GM23248 (cell line): ENCODE measurements at regions not wholly inside any gene's neighbourhood (a gene's known extent, or its start where the extent isn't known, plus 50 kb on each side); places are given as distances from the start of the nearest gene placed in this dataset.

Source experiments
- DNase-seq: peaks from one replicate; pipeline ENCODE4 v3.0.0-alpha.2; 2015
- H2AFZ ChIP-seq: fragments of 200-600 bp; sonication (generic); 2 replicates; pipeline ENCODE4 v1.6.1; 2016; ENCODE audit warnings: antibody characterized with exemption
- H3F3A ChIP-seq: fragments of 200-600 bp; sonication (generic); 2 replicates; pipeline ENCODE4 v1.6.1; 2016; ENCODE audit warnings: mild to moderate bottlenecking, antibody characterized with exemption, mixed run types; ENCODE audit not compliant: insufficient read depth
- H3K27ac ChIP-seq: fragments of 200-600 bp; sonication (generic); 2 replicates; pipeline ENCODE4 v1.5.1; 2016; ENCODE audit warnings: mild to moderate bottlenecking
- H3K27me3 ChIP-seq: fragments of 200-600 bp; sonication (generic); replicated peaks from 2 replicates; pipeline ENCODE4 v1.6.1; 2016; ENCODE audit warnings: mild to moderate bottlenecking; ENCODE audit not compliant: insufficient read depth
- H3K36me3 ChIP-seq: fragments of 200-600 bp; sonication (generic); 2 replicates; pipeline ENCODE4 v1.6.1; 2016; ENCODE audit warnings: low read depth, mild to moderate bottlenecking
- H3K4me1 ChIP-seq: fragments of 200-600 bp; sonication (generic); 2 replicates; pipeline ENCODE4 v1.6.1; 2016; ENCODE audit warnings: mild to moderate bottlenecking; ENCODE audit not compliant: insufficient read depth
- H3K4me2 ChIP-seq: fragments of 200-600 bp; sonication (generic); one replicate; pipeline ENCODE4 v1.6.1; 2016; ENCODE audit warnings: mild to moderate bottlenecking; ENCODE audit not compliant: unreplicated experiment
- H3K4me3 ChIP-seq: fragments of 200-600 bp; sonication (generic); 2 replicates; pipeline ENCODE4 v1.5.1; 2016; ENCODE audit warnings: mild to moderate bottlenecking
- H3K79me2 ChIP-seq: fragments of 200-600 bp; sonication (generic); 2 replicates; pipeline ENCODE4 v1.6.1; 2016; ENCODE audit warnings: mild to moderate bottlenecking; ENCODE audit not compliant: insufficient read depth
- H3K9ac ChIP-seq: fragments of 200-600 bp; sonication (generic); 2 replicates; pipeline ENCODE4 v1.6.1; 2016; ENCODE audit warnings: mild to moderate bottlenecking
- H3K9me2 ChIP-seq: fragments of 200-600 bp; sonication (generic); 2 replicates; pipeline ENCODE4 v1.6.1; 2016; ENCODE audit warnings: mixed run types, mild to moderate bottlenecking, moderate library complexity; ENCODE audit not compliant: insufficient read depth
- H3K9me3 ChIP-seq: fragments of 200-600 bp; sonication (generic); one replicate; pipeline ENCODE4 v1.6.1; 2017; ENCODE audit warnings: low read depth
- H4K20me1 ChIP-seq: fragments of 200-600 bp; sonication (generic); 2 replicates; pipeline ENCODE4 v1.6.0; 2016; ENCODE audit not compliant: insufficient read depth
- EZH2 ChIP-seq: fragments of 200-600 bp; sonication (generic); IDR thresholded peaks from 2 replicates; pipeline ENCODE4 v1.6.1; 2018; ENCODE audit warnings: antibody characterized with exemption, mild to moderate bottlenecking; ENCODE audit not compliant: insufficient read depth, poor library complexity, severe bottlenecking
- EZH2phosphoT487 ChIP-seq: fragments of 200-600 bp; sonication (generic); IDR thresholded peaks from 2 replicates; pipeline ENCODE4 v1.6.1; 2018; ENCODE audit warnings: antibody characterized with exemption, moderate library complexity, mild to moderate bottlenecking, low read depth; ENCODE audit not compliant: insufficient read depth
- WGBS, 2 experiments: methylation state at CpG; one replicate each; pipeline ENCODE4 v1.1.6; 2015 to 2017; ENCODE audit warnings: low lambda C conversion rate in 2 of 2, low coverage in 1 of 2; ENCODE audit errors: missing lambda C conversion rate in 2 of 2; 5-methylcytosine and 5-hydroxymethylcytosine counted together
- in situ Hi-C: fragments of 300-500 bp; cut with MboI; formaldehyde crosslinking; loops from 2 replicates; pipeline ENCODE4 v1.15.0; 2020

GRCh38 chr2:128978212-128978611, 659.5 kb upstream of the HS6ST1 start:
- Histone ChIP-seq H3K79me2 (no peaks in the 10 kb centered on the region), H3K4me2 (no peak overlapping the region), H4K20me1 (no peaks in the 10 kb centered on the region), H3K27me3 (no peaks in the 10 kb centered on the region), H3K9me3 (no peaks in the 10 kb centered on the region), H2AFZ (no peak overlapping the region), H3K9me2 (no peaks in the 10 kb centered on the region), H3F3A (no peaks in the 10 kb centered on the region), H3K36me3 (no peaks in the 10 kb centered on the region), H3K9ac (no peak overlapping the region), H3K4me1 (no peaks in the 10 kb centered on the region), H3K4me3 (no peak overlapping the region), H3K27ac (no peak overlapping the region)
- in situ Hi-C loops = no loop called here
- DNase-seq = no peak
- no peak for TF ChIP-seq EZH2
- TF ChIP-seq EZH2phosphoT487 = no peak
- 5 to 7% methylated on average over 5 of the region's 5 CpGs for WGBS, 2 experiments

DNA sequence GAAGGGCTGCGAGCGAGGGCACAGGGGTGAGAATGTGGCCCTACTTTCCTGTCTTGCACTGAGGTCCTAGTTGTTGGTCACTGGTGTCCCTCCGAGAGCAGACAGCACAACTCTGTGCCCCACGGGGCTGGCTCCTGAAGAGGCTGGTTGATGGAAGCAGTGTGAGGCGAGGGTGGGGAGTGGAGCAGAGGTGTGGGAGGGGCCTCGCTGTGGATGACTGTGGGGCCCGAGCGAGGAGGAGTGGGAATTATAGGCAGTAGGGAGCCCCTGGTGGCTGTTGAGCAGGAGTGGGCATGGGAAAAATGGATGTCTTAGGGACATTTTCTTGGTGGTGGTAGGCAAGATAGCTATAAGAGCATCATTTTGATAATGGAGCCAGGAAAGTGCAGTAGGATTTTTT, 660.5 kb upstream of the HS6ST1 start:
- Histone ChIP-seq H3K9ac (no peak overlapping the region), H3K4me2 (no peak overlapping the region), H3K9me2 (no peaks in the 10 kb centered on the region), H2AFZ (no peak overlapping the region), H3K27ac (no peak overlapping the region), H4K20me1 (no peaks in the 10 kb centered on the region), H3K4me3 (no peak overlapping the region), H3K27me3 (no peaks in the 10 kb centered on the region), H3K79me2 (no peaks in the 10 kb centered on the region), H3K4me1 (no peaks in the 10 kb centered on the region), H3K9me3 (no peaks in the 10 kb centered on the region), H3F3A (no peaks in the 10 kb centered on the region), H3K36me3 (no peaks in the 10 kb centered on the region)
- DNase-seq = no peak
- in situ Hi-C loops = no loop called here
- 21 to 29% methylated on average over 8 of the region's 8 CpGs for WGBS, 2 experiments
- TF ChIP-seq EZH2 (no peak), EZH2phosphoT487 (no peak)

- WGBS, 2 experiments = 34 to 35% methylated on average over 6 to 8 of the region's 8 CpGs
- Histone ChIP-seq H3K27me3 (no peaks in the 10 kb centered on the region), H4K20me1 (no peaks in the 10 kb centered on the region), H3F3A (no peaks in the 10 kb centered on the region), H3K9ac (no peak overlapping the region), H3K27ac (no peak overlapping the region), H3K4me1 (no peaks in the 10 kb centered on the region), H3K79me2 (no peaks in the 10 kb centered on the region), H3K9me2 (no peaks in the 10 kb centered on the region), H3K9me3 (no peaks in the 10 kb centered on the region), H3K4me3 (no peak overlapping the region), H3K4me2 (no peak overlapping the region), H3K36me3 (no peaks in the 10 kb centered on the region), H2AFZ (no peak overlapping the region)
- in situ Hi-C loops = no loop called here
- TF ChIP-seq EZH2phosphoT487 (no peak), EZH2 (no peak)
- no peak for DNase-seq
Observed at GRCh38 chr2:128980475-128980874, 661.8 kb upstream of the HS6ST1 start.

- H3K4me3 ChIP-seq = no peak overlapping the region
- H3K9me3 ChIP-seq = no peaks in the 10 kb centered on the region
- no peak for DNase-seq
- no peak overlapping the region for H2AFZ ChIP-seq
- no peaks in the 10 kb centered on the region for H3K36me3 ChIP-seq
- H3K79me2 ChIP-seq = no peaks in the 10 kb centered on the region
- H3K9ac ChIP-seq = no peak overlapping the region
- 25 to 37% methylated on average over 5 of the region's 5 CpGs for WGBS, 2 experiments
- no peaks in the 10 kb centered on the region for H3F3A ChIP-seq
- H3K27ac ChIP-seq = no peak overlapping the region
- no peaks in the 10 kb centered on the region for H3K9me2 ChIP-seq
- H4K20me1 ChIP-seq = no peaks in the 10 kb centered on the region
- H3K4me1 ChIP-seq = no peaks in the 10 kb centered on the region
- in situ Hi-C loops = no loop called here
- TF ChIP-seq EZH2 (no peak), EZH2phosphoT487 (no peak)
- no peak overlapping the region for H3K4me2 ChIP-seq
- H3K27me3 ChIP-seq = no peaks in the 10 kb centered on the region
Observed at GRCh38 chr2:128981353-128981752, 662.7 kb upstream of the HS6ST1 start.

- WGBS, 2 experiments = 31 to 37% methylated on average over 5 of the region's 5 CpGs
- in situ Hi-C loops = no loop called here
Observed at GRCh38 chr2:128982001-128982400, 663.3 kb upstream of the HS6ST1 start.

More at GRCh38 chr2:128982001-128982400, 663.3 kb upstream of the HS6ST1 start:
- no peaks in the 10 kb centered on the region for H3F3A ChIP-seq
- H3K4me3 ChIP-seq = no peak overlapping the region
- no peaks in the 10 kb centered on the region for H3K9me3 ChIP-seq
- H3K27ac ChIP-seq = no peak overlapping the region
- no peaks in the 10 kb centered on the region for H3K4me1 ChIP-seq
- H3K27me3 ChIP-seq = no peaks in the 10 kb centered on the region
- DNase-seq = no peak
- no peaks in the 10 kb centered on the region for H4K20me1 ChIP-seq
- H2AFZ ChIP-seq = no peak overlapping the region
- H3K79me2 ChIP-seq = no peaks in the 10 kb centered on the region
- TF ChIP-seq EZH2 = no peak
- no peak for TF ChIP-seq EZH2phosphoT487
- no peak overlapping the region for H3K4me2 ChIP-seq
- H3K9me2 ChIP-seq = no peaks in the 10 kb centered on the region
- H3K9ac ChIP-seq = no peak overlapping the region
- no peaks in the 10 kb centered on the region for H3K36me3 ChIP-seq
